Mesothelial cell of epicardium (in vitro differentiated cells): ENCODE measurements at regions not wholly inside any gene's neighbourhood (a gene's known extent, or its start where the extent isn't known, plus 50 kb on each side); places are given as distances from the start of the nearest gene placed in this dataset.

ENCODE experiments used
- DNase-seq, 2 experiments: peaks; one replicate each; pipeline ENCODE4 v3.0.0; 2021; ENCODE audit warnings: low spot score in 2 of 2; ENCODE audit not compliant: unreplicated experiment in 2 of 2
- H3K27ac Mint-ChIP-seq: 2 replicates; pipeline ENCODE4 v1.8.0; 2021; ENCODE audit warnings: mixed read lengths
- H3K27me3 Mint-ChIP-seq: 2 replicates; pipeline ENCODE4 v1.8.0; 2021; ENCODE audit warnings: low read depth, mixed read lengths
- H3K36me3 Mint-ChIP-seq: 2 replicates; pipeline ENCODE4 v1.8.0; 2021; ENCODE audit warnings: mixed read lengths
- H3K4me1 Mint-ChIP-seq: 2 replicates; pipeline ENCODE4 v1.8.0; 2021; ENCODE audit warnings: mixed read lengths
- H3K4me3 Mint-ChIP-seq: 2 replicates; pipeline ENCODE4 v1.8.0; 2021; ENCODE audit warnings: mild to moderate bottlenecking, moderate library complexity, mixed read lengths
- H3K9me3 Mint-ChIP-seq: 2 replicates; pipeline ENCODE4 v1.8.0; 2021; ENCODE audit warnings: mixed read lengths
- CTCF ChIP-seq: fragments of 200-600 bp; sonication (generic); IDR thresholded peaks from one replicate; pipeline ENCODE4 v1.5.0; 2021; ENCODE audit warnings: antibody characterized with exemption; ENCODE audit not compliant: unreplicated experiment

- Mint-ChIP-seq H3K27me3 (no peaks in the 10 kb centered on the region), H3K9me3 (no peaks in the 10 kb centered on the region), H3K4me1 (peaks cover 14% of the 10 kb centered on the region), H3K4me3 (no peak overlapping the region), H3K36me3 (no peaks in the 10 kb centered on the region), H3K27ac (no peak overlapping the region)
- DNase-seq: no peak
- TF ChIP-seq CTCF: no peak
Measured at GRCh38 chr18:26708806-26709716, 156.4 kb downstream of the AQP4 start.

GRCh38 chr18:26706911-26707351 lies 158.6 kb downstream of the AQP4 start:
- H3K4me3 Mint-ChIP-seq: no peak overlapping the region
- H3K36me3 Mint-ChIP-seq: no peaks in the 10 kb centered on the region
- TF ChIP-seq CTCF: no peak
- DNase-seq: no peak
- no peaks in the 10 kb centered on the region for H3K27me3 Mint-ChIP-seq
- H3K9me3 Mint-ChIP-seq: no peaks in the 10 kb centered on the region
- H3K27ac Mint-ChIP-seq: no peak overlapping the region
- H3K4me1 Mint-ChIP-seq: peaks cover 14% of the 10 kb centered on the region

- no peak for TF ChIP-seq CTCF
- Mint-ChIP-seq H3K4me3 (no peak overlapping the region), H3K36me3 (no peaks in the 10 kb centered on the region), H3K9me3 (no peaks in the 10 kb centered on the region), H3K4me1 (peaks cover 14% of the 10 kb centered on the region), H3K27ac (no peak overlapping the region), H3K27me3 (no peaks in the 10 kb centered on the region)
- no peak for DNase-seq
Measured at GRCh38 chr18:26705757-26706156, 157.4 kb upstream of the KCTD1 start.

- no peaks in the 10 kb centered on the region for H3K36me3 Mint-ChIP-seq
- no peak overlapping the region for H3K4me3 Mint-ChIP-seq
- no peaks in the 10 kb centered on the region for H3K9me3 Mint-ChIP-seq
- H3K27ac Mint-ChIP-seq: no peak overlapping the region
- TF ChIP-seq CTCF: no peak
- DNase-seq: no peak
- no peaks in the 10 kb centered on the region for H3K27me3 Mint-ChIP-seq
- peaks cover under 1% of the 10 kb centered on the region for H3K4me1 Mint-ChIP-seq
Measured at GRCh38 chr18:26703170-26703930, 155.0 kb upstream of the KCTD1 start.

- no peaks in the 10 kb centered on the region for H3K36me3 Mint-ChIP-seq
- no peak overlapping the region for H3K4me3 Mint-ChIP-seq
- H3K27me3 Mint-ChIP-seq: no peaks in the 10 kb centered on the region
- no peak for TF ChIP-seq CTCF
- H3K4me1 Mint-ChIP-seq: no peaks in the 10 kb centered on the region
- H3K27ac Mint-ChIP-seq: no peak overlapping the region
- no peak for DNase-seq
- no peaks in the 10 kb centered on the region for H3K9me3 Mint-ChIP-seq
Measured at GRCh38 chr18:26702086-26702485, 153.7 kb upstream of the KCTD1 start.
